Subcutaneous abdominal adipose tissue (tissue), 5 donors: ENCODE measurements at regions not wholly inside any gene's neighbourhood (a gene's known extent, or its start where the extent isn't known, plus 50 kb on each side); places are given as distances from the start of the nearest gene placed in this dataset.

Experiments used
- H3K27ac ChIP-seq: one replicate; pipeline ENCODE4 v1.7.0; 2013; ENCODE audit warnings: low read depth, mild to moderate bottlenecking, inconsistent platforms, low read length, moderate library complexity
- H3K27me3 ChIP-seq, 5 donors: one replicate each; pipeline ENCODE4 v1.7.0; 2013; ENCODE audit warnings: low read length in 5 of 5, inconsistent platforms in 1 of 5; ENCODE audit not compliant: control insufficient read depth in 5 of 5, insufficient read depth in 4 of 5
- H3K36me3 ChIP-seq, 5 donors: one replicate each; pipeline ENCODE4 v1.7.0; 2013; ENCODE audit warnings: low read length in 5 of 5; ENCODE audit not compliant: control insufficient read depth in 5 of 5, insufficient read depth in 5 of 5
- H3K4me1 ChIP-seq, 5 donors: one replicate each; pipeline ENCODE4 v1.7.0; 2013; ENCODE audit warnings: low read length in 5 of 5, mild to moderate bottlenecking in 3 of 5, moderate library complexity in 1 of 5; ENCODE audit not compliant: control insufficient read depth in 5 of 5, insufficient read depth in 5 of 5
- H3K4me3 ChIP-seq, 5 donors: one replicate each; pipeline ENCODE4 v1.7.0; 2013; ENCODE audit warnings: low read length in 5 of 5, low read depth in 1 of 5
- H3K9ac ChIP-seq, 5 donors: one replicate each; pipeline ENCODE4 v1.7.0; 2013; ENCODE audit warnings: low read length in 5 of 5, mild to moderate bottlenecking in 4 of 5, moderate library complexity in 3 of 5
- H3K9me3 ChIP-seq, 5 donors: one replicate each; pipeline ENCODE4 v1.7.0; 2013; ENCODE audit warnings: low read length in 5 of 5; ENCODE audit not compliant: control insufficient read depth in 5 of 5
- donor health status: healthy.
- donor health status: healthy.
- donor health status: healthy.
- donor health status: healthy.
- donor health status: healthy.

DNA sequence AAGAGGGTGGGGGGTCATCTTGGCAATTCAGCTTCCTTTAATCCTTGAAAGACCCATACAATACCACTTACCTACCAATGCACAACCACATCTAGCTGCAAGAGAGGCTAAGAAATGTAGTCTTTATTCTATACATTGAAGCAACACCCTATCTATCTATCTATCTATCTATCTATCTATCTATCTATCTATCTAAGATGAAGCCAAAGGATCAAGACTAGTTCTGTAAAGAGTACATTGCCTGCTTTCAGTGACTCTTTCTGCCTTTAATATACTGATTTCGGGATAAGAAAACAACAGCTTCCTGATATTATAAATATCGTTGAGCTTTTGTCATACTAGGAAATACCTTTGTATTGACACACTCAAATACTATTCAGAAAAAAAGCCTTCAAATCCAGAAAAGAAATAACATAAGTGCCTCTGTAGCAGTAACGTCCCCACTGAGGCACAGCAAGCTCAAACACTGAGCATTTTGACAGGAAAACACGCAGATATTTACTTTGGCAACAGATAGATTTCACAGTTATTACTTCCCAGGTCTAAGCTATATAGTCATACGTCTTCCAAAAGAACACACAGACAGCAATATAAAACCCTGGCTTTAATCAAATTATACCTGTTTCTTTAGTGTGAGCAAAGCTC, 139.4 kb upstream of the SERTAD2 start:
- no peak overlapping the region for H3K9ac ChIP-seq
- H3K27me3 ChIP-seq = no peaks in the 10 kb centered on the region
- no peak overlapping the region for H3K4me3 ChIP-seq
- peaks cover 0 to 27% (median 2%) of the 10 kb centered on the region in 5 donors for H3K4me1 ChIP-seq
- no peak overlapping the region for H3K27ac ChIP-seq
- no peaks in the 10 kb centered on the region for H3K9me3 ChIP-seq
- H3K36me3 ChIP-seq = no peaks in the 10 kb centered on the region

DNA sequence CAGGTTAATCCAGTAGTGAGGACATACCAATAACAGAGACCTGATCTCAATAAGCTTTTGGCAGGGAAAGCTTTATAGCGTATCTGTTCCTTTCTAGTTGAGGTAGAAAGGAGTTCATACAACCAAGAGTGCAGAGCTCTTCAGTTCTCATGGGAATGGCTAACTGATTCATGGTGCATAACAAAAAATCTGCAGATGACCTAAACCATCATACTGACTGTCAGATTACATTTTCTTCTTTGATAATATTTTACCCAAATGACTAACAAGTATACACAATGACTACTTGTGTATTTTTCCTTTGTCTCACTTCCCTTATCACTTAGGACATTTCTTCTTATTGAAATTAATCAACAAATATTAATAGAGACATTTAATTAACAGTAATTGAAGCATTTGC, 140.0 kb upstream of the SERTAD2 start:
- Histone ChIP-seq H3K9me3 (no peaks in the 10 kb centered on the region), H3K4me3 (no peak overlapping the region), H3K9ac (no peak overlapping the region), H3K27ac (no peak overlapping the region), H3K4me1 (peaks cover 0 to 32% (median 2%) of the 10 kb centered on the region in 5 donors), H3K27me3 (no peaks in the 10 kb centered on the region), H3K36me3 (no peaks in the 10 kb centered on the region)

DNA sequence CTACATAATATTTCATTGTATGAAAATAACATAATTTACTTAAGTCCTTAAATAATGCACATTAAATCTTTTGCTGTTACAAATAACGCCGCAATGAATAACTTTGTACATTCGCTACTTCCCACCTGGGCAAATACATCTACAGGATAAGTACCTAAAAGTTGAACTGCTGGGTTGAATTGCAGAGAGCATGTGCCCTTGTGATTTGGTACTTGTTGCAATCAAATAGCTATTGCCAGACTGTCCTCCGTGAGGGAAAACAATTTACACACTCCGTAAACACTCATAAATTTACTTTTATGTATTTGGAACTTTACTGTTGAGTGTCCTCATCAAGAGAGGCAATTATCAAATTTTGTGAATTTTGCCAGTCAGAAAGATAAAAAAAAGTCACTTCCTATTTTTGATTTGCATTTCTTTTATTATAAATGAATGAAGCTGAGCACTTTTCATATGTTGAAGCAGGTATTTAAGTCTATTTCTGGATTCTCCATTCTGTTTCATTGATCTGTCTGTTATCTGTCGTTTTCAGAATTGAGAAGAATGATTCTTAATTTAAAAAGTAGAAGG, 140.8 kb upstream of the SERTAD2 start:
- no peak overlapping the region for H3K4me3 ChIP-seq

DNA sequence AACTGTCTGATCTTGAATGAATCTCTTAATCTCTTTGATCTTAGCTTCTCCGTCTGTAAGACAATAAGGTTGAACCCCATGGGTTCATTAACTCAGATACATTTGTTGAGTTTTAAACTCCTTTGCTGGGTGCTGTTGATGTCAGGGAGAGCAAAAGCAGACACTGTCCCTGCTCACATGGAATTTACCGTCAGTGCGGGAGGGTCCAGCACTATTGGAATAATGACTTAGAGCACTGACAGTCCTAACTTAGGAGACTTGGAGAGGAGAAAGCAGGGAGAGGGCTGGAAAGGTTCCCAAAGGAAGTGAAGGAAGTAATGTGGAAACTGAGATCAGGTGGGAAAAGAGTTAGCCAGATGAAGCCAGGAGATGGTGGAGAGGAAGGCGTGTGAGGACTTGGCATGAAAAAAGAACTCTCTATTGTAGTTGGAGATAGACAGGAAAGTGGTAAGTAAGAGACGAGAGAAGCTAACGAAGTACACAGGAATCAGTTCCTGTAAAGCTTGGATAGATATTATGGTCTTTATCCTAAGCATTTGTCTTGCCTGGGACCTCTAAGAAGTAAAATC, 141.4 kb upstream of the SERTAD2 start:
- Histone ChIP-seq H3K36me3 (no peaks in the 10 kb centered on the region), H3K9ac (no peak overlapping the region), H3K27me3 (no peaks in the 10 kb centered on the region), H3K9me3 (no peaks in the 10 kb centered on the region), H3K4me1 (peaks cover 0 to 33% (median 0%) of the 10 kb centered on the region in 5 donors), H3K4me3 (no peak overlapping the region), H3K27ac (no peak overlapping the region)

More for the DNA sequence above, 140.8 kb upstream of the SERTAD2 start:
- no peaks in the 10 kb centered on the region for H3K36me3 ChIP-seq
- no peaks in the 10 kb centered on the region for H3K9me3 ChIP-seq
- H3K27ac ChIP-seq = no peak overlapping the region
- H3K27me3 ChIP-seq = no peaks in the 10 kb centered on the region
- H3K9ac ChIP-seq = no peak overlapping the region
- H3K4me1 ChIP-seq = peaks cover 0 to 33% (median 0%) of the 10 kb centered on the region in 5 donors

DNA sequence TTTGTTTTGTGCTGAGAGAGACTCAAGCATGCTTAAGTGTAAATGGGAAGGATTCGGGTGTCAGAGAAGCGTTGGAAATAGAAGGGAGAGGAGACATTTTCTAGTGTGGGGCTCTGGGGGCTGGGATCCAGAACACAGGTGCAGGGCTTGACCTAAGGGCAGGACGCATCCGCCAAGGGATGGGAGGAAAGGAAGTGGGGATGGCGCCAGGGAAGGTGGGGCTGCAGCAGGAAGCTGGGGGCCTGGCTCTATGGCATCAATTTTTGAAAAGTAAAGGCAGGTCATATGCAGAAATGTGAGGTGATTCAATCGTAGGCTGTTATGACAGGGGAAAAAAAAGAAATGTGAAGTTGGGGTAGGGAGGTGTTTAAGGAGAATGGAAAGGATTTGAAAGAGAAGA, 143.2 kb upstream of the SERTAD2 start:
- Histone ChIP-seq H3K27ac (no peak overlapping the region), H3K27me3 (no peaks in the 10 kb centered on the region), H3K4me1 (peaks cover 0 to 33% (median 0%) of the 10 kb centered on the region in 5 donors), H3K9ac (no peak overlapping the region), H3K9me3 (no peaks in the 10 kb centered on the region), H3K4me3 (no peak overlapping the region), H3K36me3 (no peaks in the 10 kb centered on the region)

DNA sequence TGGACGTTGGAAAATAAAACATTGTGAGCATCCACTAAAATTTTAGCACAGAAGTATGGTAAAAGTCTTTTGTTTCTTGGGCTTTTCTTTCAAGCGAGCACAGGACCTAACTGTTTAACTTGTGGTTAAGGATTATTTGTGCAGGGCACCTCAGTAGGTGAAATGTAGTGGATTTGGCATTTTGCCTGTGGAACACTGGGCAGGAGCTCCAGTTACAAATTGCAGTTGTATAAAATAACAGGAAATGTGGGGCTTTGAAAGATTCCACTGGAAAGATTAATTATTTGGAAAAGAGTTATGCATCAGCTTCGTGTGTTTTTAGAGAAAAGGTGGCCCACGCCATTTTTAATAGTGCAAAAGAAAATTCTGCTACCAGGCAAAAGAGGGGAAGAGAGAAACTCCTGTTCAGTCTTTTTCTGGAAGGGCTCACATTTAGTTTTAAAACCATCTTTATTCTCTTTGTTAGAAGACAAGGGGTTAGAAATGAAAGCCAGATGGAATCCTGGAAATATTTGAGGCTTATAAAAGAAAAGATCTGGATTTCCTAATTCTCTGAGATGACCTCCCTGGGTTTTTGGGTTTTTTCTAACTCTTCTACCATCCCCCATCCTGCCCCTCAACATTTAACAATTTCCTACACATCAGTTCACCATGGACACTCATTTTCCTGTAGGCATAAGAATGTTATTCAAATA, 144.3 kb upstream of the SERTAD2 start:
- Histone ChIP-seq H3K27me3 (no peaks in the 10 kb centered on the region), H3K36me3 (no peaks in the 10 kb centered on the region), H3K9me3 (no peaks in the 10 kb centered on the region), H3K27ac (no peak overlapping the region), H3K4me3 (no peak overlapping the region), H3K9ac (no peak overlapping the region), H3K4me1 (peaks cover 0 to 31% (median 0%) of the 10 kb centered on the region in 5 donors)

DNA sequence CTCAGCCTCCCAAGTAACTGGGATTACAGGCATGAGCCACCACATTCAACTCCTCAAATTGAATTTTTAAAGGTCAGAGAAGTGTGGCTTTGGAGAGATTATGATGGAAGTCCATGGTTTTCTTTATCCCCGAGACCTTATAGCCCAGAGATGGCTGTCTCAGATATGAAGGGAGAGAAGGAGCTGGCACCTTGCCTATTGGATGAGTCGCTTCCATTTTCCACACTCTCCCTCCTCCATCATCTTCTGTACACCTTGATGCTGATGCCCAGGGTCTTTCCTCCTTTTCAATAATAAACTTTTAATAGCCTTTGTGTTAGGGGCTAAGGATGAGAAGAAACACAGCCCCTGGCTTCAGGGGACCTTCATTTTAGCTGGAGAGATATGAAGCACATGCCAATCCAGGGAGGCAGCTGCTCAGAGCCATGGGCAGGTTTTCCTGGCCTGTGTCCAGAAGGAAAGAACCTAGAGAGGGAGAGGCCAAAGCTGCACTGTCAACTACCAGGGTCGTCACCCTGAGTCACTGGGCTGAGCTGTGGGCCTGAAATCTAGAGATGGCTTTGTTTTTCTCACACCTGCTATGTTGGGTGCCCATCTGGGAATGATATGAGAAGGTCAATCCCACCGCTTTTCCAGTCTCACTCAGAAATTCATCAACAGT, 146.0 kb upstream of the SERTAD2 start:
- no peak overlapping the region for H3K9ac ChIP-seq
- H3K36me3 ChIP-seq = no peaks in the 10 kb centered on the region
- peaks cover 0 to 25% (median 0%) of the 10 kb centered on the region in 5 donors for H3K4me1 ChIP-seq
- H3K4me3 ChIP-seq = no peak overlapping the region
- H3K9me3 ChIP-seq = no peaks in the 10 kb centered on the region
- H3K27ac ChIP-seq = no peak overlapping the region
- no peaks in the 10 kb centered on the region for H3K27me3 ChIP-seq

DNA sequence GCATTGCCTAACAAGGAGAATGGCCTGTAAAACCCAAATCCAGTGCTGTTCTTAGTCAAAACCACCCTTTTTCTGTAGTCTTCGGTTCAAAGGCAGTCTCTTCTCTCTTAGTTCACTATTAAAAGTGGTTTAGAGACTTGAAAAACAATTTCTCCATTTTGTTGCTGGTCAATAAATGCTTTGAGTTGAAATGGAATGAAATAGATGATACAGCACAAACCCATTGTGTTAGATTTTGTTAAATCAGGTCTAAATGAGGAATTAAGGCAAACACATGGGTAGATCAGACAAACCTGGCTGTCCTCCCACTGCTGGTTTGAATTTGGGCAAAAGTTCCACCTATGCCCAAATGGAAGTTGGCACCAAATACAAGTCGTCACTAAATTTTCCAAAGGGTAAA, 150.1 kb upstream of the SERTAD2 start:
- Histone ChIP-seq H3K9me3 (no peaks in the 10 kb centered on the region), H3K9ac (no peak overlapping the region)

DNA sequence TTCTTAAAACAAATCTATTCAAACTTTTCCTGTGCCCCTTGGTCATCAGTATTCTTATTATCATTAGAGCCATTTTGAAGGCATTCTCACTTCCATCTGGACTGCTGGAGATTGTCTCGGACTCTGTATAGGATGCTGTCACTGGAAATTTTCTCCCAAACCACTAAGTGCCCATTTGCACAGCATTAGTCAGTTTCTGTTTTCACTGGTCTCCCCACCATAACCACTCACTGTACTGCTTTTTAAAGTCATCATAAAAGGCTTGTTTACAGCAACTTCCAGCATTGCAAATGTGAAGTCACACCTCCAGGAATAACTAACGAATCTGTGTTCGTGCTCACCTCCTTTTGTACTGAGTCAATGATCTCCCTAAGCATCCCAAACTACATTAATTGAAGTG, 150.9 kb upstream of the SERTAD2 start:
- no peak overlapping the region for H3K9ac ChIP-seq
- no peaks in the 10 kb centered on the region for H3K4me1 ChIP-seq
- H3K36me3 ChIP-seq = no peaks in the 10 kb centered on the region
- no peak overlapping the region for H3K4me3 ChIP-seq
- H3K9me3 ChIP-seq = no peaks in the 10 kb centered on the region
- no peaks in the 10 kb centered on the region for H3K27me3 ChIP-seq
- no peak overlapping the region for H3K27ac ChIP-seq

More for the DNA sequence above, 150.1 kb upstream of the SERTAD2 start:
- Histone ChIP-seq H3K27ac (no peak overlapping the region), H3K36me3 (no peaks in the 10 kb centered on the region), H3K4me1 (no peaks in the 10 kb centered on the region), H3K27me3 (no peaks in the 10 kb centered on the region), H3K4me3 (no peak overlapping the region)

DNA sequence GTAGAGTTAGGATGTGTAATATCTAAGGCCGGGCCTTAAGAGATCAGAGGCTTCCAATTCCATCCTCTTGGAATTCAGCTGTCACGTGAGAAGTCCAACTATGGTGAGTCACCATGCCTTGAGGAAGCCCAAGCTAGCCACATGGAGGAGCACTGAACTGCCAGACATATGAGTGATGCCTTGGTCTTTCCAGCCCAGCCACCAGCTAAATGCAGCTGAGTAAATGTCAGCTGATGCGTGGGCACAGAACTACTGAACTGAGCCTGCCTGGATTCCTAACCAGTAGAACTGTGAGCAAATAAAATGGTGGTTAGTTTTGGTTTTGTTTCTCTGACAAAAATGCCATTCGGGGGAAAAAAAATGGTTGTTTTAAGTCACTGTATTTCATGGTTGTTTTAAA, 153.7 kb upstream of the SERTAD2 start:
- Histone ChIP-seq H3K27me3 (no peaks in the 10 kb centered on the region), H3K4me1 (peaks cover 0 to 9% (median 0%) of the 10 kb centered on the region in 5 donors), H3K4me3 (no peak overlapping the region), H3K9me3 (no peaks in the 10 kb centered on the region), H3K36me3 (no peaks in the 10 kb centered on the region), H3K9ac (no peak overlapping the region), H3K27ac (no peak overlapping the region)
